Liver (tissue), 3 donors: ENCODE measurements at regions not wholly inside any gene's neighbourhood (a gene's known extent, or its start where the extent isn't known, plus 50 kb on each side); places are given as distances from the start of the nearest gene placed in this dataset.

Experiments used
- TAF1 ChIP-seq: conservative IDR thresholded peaks from 2 replicates; pipeline ENCODE4 v1.6.1; 2016; ENCODE audit warnings: antibody characterized with exemption, mild to moderate bottlenecking
- TF ChIP-seq, protein P1 (sequence below): fragments of 150-350 bp; IDR thresholded peaks from 2 replicates; pipeline ENCODE4 v1.5.1; 2017; ENCODE audit warnings: improper control_type of control experiment, low read depth, low read length; ENCODE audit not compliant: missing input control
- donor health status: healthy.
- donor health status: healthy.

- TF ChIP-seq, protein P1, sequence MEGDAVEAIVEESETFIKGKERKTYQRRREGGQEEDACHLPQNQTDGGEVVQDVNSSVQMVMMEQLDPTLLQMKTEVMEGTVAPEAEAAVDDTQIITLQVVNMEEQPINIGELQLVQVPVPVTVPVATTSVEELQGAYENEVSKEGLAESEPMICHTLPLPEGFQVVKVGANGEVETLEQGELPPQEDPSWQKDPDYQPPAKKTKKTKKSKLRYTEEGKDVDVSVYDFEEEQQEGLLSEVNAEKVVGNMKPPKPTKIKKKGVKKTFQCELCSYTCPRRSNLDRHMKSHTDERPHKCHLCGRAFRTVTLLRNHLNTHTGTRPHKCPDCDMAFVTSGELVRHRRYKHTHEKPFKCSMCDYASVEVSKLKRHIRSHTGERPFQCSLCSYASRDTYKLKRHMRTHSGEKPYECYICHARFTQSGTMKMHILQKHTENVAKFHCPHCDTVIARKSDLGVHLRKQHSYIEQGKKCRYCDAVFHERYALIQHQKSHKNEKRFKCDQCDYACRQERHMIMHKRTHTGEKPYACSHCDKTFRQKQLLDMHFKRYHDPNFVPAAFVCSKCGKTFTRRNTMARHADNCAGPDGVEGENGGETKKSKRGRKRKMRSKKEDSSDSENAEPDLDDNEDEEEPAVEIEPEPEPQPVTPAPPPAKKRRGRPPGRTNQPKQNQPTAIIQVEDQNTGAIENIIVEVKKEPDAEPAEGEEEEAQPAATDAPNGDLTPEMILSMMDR, result no peak
- TF ChIP-seq TAF1, result no peak
Observed at GRCh38 chr9:78866207-78867132, 569.5 kb downstream of the PSAT1 start.
